ENCODE measurements at regions not wholly inside any gene's neighbourhood (a gene's known extent, or its start where the extent isn't known, plus 50 kb on each side); places are given as distances from the start of the nearest gene placed in this dataset.

- TF ChIP-seq CTCF (IDR thresholded peaks at IDR 0.05), result no peak
- TF ChIP-seq POLR2A (IDR thresholded peaks at IDR 0.05), result no peak
Measured at GRCh38 chr5:24428345-24428744, 216.4 kb downstream of the CDH10 start.
